ENCODE measurements at regions not wholly inside any gene's neighbourhood (a gene's known extent, or its start where the extent isn't known, plus 50 kb on each side); places are given as distances from the start of the nearest gene placed in this dataset.
A peak's percentile ranks its signal among the peaks of the same experiment; 100 is the strongest.

- Mint-ChIP-seq H3K4me1 (no peaks in the 10 kb centered on the region), H3K27me3 (no peaks in the 10 kb centered on the region), H3K4me3 (no peak overlapping the region), H3K27ac (no peak overlapping the region), H3K9me3 (peaks cover 4 to 9% of the 10 kb centered on the region in 2 donors)
- ATAC-seq = no peak
- DNase-seq = no peak
These were observed 928.1 kb downstream of the PDHA2 start for GRCh38 chr4:96767815-96768480.

- no peak overlapping the region for H3K27ac Mint-ChIP-seq
- DNase-seq (no peak), ATAC-seq (no peak)
- no peaks in the 10 kb centered on the region for H3K4me1 Mint-ChIP-seq
- no peaks in the 10 kb centered on the region for H3K27me3 Mint-ChIP-seq
- H3K4me3 Mint-ChIP-seq = no peak overlapping the region
- H3K9me3 Mint-ChIP-seq = no peaks in the 10 kb centered on the region
These were observed 935.6 kb downstream of the PDHA2 start for GRCh38 chr4:96775501-96775900.

GRCh38 chr4:96776920-96777527 lies 937.1 kb downstream of the PDHA2 start:
- Mint-ChIP-seq H3K4me3 (no peak overlapping the region), H3K27ac (no peak overlapping the region), H3K4me1 (no peaks in the 10 kb centered on the region), H3K9me3 (no peaks in the 10 kb centered on the region), H3K27me3 (no peaks in the 10 kb centered on the region)
- DNase-seq = no peak
- no peak for ATAC-seq

GRCh38 chr4:96784336-96784735 lies 944.4 kb downstream of the PDHA2 start:
- ATAC-seq = no peak
- H3K4me1 Mint-ChIP-seq = no peaks in the 10 kb centered on the region
- no peaks in the 10 kb centered on the region for H3K27me3 Mint-ChIP-seq

GRCh38 chr4:96786306-96786705 lies 946.4 kb downstream of the PDHA2 start:
- ATAC-seq (no peak), DNase-seq (no peak)
- no peak overlapping the region for H3K4me3 Mint-ChIP-seq
- H3K4me1 Mint-ChIP-seq = no peaks in the 10 kb centered on the region
- no peak overlapping the region for H3K27ac Mint-ChIP-seq
- H3K27me3 Mint-ChIP-seq = no peaks in the 10 kb centered on the region
- peaks cover 0 to 15% of the 10 kb centered on the region in 2 donors for H3K9me3 Mint-ChIP-seq

More at GRCh38 chr4:96784336-96784735, 944.4 kb downstream of the PDHA2 start:
- Mint-ChIP-seq H3K9me3 (peaks cover 0 to 15% of the 10 kb centered on the region in 2 donors), H3K27ac (no peak overlapping the region), H3K4me3 (no peak overlapping the region)
- DNase-seq = no peak

GRCh38 chr4:96787766-96788165 lies 947.9 kb downstream of the PDHA2 start:
- ATAC-seq (no peak), DNase-seq (no peak)
- H3K4me1 Mint-ChIP-seq = no peaks in the 10 kb centered on the region
- no peaks in the 10 kb centered on the region for H3K27me3 Mint-ChIP-seq
- no peak overlapping the region for H3K4me3 Mint-ChIP-seq
- H3K27ac Mint-ChIP-seq = no peak overlapping the region
- H3K9me3 Mint-ChIP-seq = peaks cover 0 to 22% of the 10 kb centered on the region in 2 donors

GRCh38 chr4:96809563-96809962 lies 969.7 kb downstream of the PDHA2 start:
- DNase-seq (no peak), ATAC-seq (no peak)
- Mint-ChIP-seq H3K4me1 (no peaks in the 10 kb centered on the region), H3K9me3 (peaks cover 0 to 4% of the 10 kb centered on the region in 2 donors), H3K27me3 (no peaks in the 10 kb centered on the region), H3K4me3 (no peak overlapping the region), H3K27ac (no peak overlapping the region)

GRCh38 chr4:96827086-96827485 lies 987.2 kb downstream of the PDHA2 start:
- Mint-ChIP-seq H3K4me1 (no peaks in the 10 kb centered on the region), H3K4me3 (no peak overlapping the region), H3K9me3 (peaks cover 0 to 5% of the 10 kb centered on the region in 2 donors), H3K27me3 (no peaks in the 10 kb centered on the region), H3K27ac (peak overlapping the region in 1 of 2 donors; percentile 46)
- DNase-seq = no peak
- no peak for ATAC-seq

- ATAC-seq (no peak), DNase-seq (no peak)
- no peak overlapping the region for H3K4me3 Mint-ChIP-seq
- no peaks in the 10 kb centered on the region for H3K27me3 Mint-ChIP-seq
- no peak overlapping the region for H3K27ac Mint-ChIP-seq
- peaks cover 0 to 8% of the 10 kb centered on the region in 2 donors for H3K9me3 Mint-ChIP-seq
- H3K4me1 Mint-ChIP-seq = no peaks in the 10 kb centered on the region
These were observed 993.9 kb downstream of the PDHA2 start for GRCh38 chr4:96833831-96834230.

GRCh38 chr4:96835991-96836390 lies 996.1 kb downstream of the PDHA2 start:
- H3K4me3 Mint-ChIP-seq = no peak overlapping the region
- no peaks in the 10 kb centered on the region for H3K4me1 Mint-ChIP-seq
- no peak for DNase-seq
- no peak for ATAC-seq
- no peak overlapping the region for H3K27ac Mint-ChIP-seq
- peaks cover 0 to 8% of the 10 kb centered on the region in 2 donors for H3K9me3 Mint-ChIP-seq
- H3K27me3 Mint-ChIP-seq = no peaks in the 10 kb centered on the region

GRCh38 chr4:96839441-96839840 lies 999.5 kb downstream of the PDHA2 start:
- Mint-ChIP-seq H3K27ac (no peak overlapping the region), H3K27me3 (no peaks in the 10 kb centered on the region), H3K4me1 (no peaks in the 10 kb centered on the region), H3K4me3 (no peak overlapping the region), H3K9me3 (peaks cover 0 to 8% of the 10 kb centered on the region in 2 donors)
- no peak for DNase-seq
- ATAC-seq = no peak

- H3K27me3 Mint-ChIP-seq = no peaks in the 10 kb centered on the region
- H3K4me3 Mint-ChIP-seq = no peak overlapping the region
- H3K9me3 Mint-ChIP-seq = no peaks in the 10 kb centered on the region
- H3K4me1 Mint-ChIP-seq = no peaks in the 10 kb centered on the region
- DNase-seq = no peak
- no peak for ATAC-seq
- H3K27ac Mint-ChIP-seq = no peak overlapping the region
These were observed 1001.9 kb downstream of the PDHA2 start for GRCh38 chr4:96841801-96842200.

- Mint-ChIP-seq H3K27ac (no peak overlapping the region), H3K27me3 (no peaks in the 10 kb centered on the region), H3K9me3 (no peaks in the 10 kb centered on the region), H3K4me1 (no peaks in the 10 kb centered on the region), H3K4me3 (no peak overlapping the region)
- DNase-seq (no peak), ATAC-seq (no peak)
These were observed 1005.1 kb downstream of the PDHA2 start for GRCh38 chr4:96844858-96845490.

GRCh38 chr4:96845819-96846218 lies 1005.9 kb downstream of the PDHA2 start:
- H3K27ac Mint-ChIP-seq = no peak overlapping the region
- H3K27me3 Mint-ChIP-seq = no peaks in the 10 kb centered on the region
- DNase-seq (no peak), ATAC-seq (no peak)
- no peak overlapping the region for H3K4me3 Mint-ChIP-seq
- H3K4me1 Mint-ChIP-seq = no peaks in the 10 kb centered on the region
- no peaks in the 10 kb centered on the region for H3K9me3 Mint-ChIP-seq

- Mint-ChIP-seq H3K4me3 (no peak overlapping the region), H3K9me3 (peaks cover 7 to 17% of the 10 kb centered on the region in 2 donors), H3K4me1 (no peaks in the 10 kb centered on the region), H3K27me3 (no peaks in the 10 kb centered on the region), H3K27ac (no peak overlapping the region)
- DNase-seq = no peak
- no peak for ATAC-seq
These were observed 1034.8 kb downstream of the PDHA2 start for GRCh38 chr4:96874657-96875056.

- ATAC-seq (no peak), DNase-seq (no peak)
- no peaks in the 10 kb centered on the region for H3K4me1 Mint-ChIP-seq
- H3K9me3 Mint-ChIP-seq = peaks cover 7 to 17% of the 10 kb centered on the region in 2 donors
- no peak overlapping the region for H3K4me3 Mint-ChIP-seq
- no peak overlapping the region for H3K27ac Mint-ChIP-seq
- no peaks in the 10 kb centered on the region for H3K27me3 Mint-ChIP-seq
These were observed 1039.6 kb downstream of the PDHA2 start for GRCh38 chr4:96879527-96879926.

Measured in stimulated activated naive CD8-positive, alpha-beta T cell treated with anti-CD3 and anti-CD28 coated beads, Interleukin-15, amount 100 ng/mL, for 72 hours (primary cell).